GM19035 (cell line): ENCODE measurements at regions not wholly inside any gene's neighbourhood (a gene's known extent, or its start where the extent isn't known, plus 50 kb on each side); places are given as distances from the start of the nearest gene placed in this dataset.
"Not testable (repeated sequence)": the region's sequence is repeated elsewhere in the genome, so short reads cannot be mapped to it uniquely, and the experiment has no call there.

ENCODE experiments used
- ATAC-seq: cut with Tn5 transposase; IDR thresholded peaks from one replicate; pipeline ENCODE4 v1.9.1; 2021; ENCODE audit not compliant: unreplicated experiment

DNA sequence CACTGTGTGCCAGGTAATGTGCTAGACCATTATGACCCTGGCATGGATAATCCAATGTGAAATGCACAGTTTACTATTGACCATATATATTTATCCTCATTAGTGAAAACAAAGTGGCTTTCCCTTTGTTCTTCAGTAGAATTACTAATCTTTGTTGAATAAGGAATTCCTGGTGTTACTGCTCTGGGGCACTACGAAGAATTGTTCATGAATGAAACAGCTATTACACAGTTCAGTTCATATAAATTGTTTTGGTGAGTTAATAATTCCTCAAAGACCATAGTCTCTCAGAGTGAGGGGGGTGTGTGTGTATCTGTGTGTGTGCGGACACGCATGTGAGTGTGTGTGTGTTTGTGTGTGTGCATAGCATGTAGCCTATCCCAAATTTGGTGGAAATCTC, 668.0 kb upstream of the MBL2 start:
- no peak for ATAC-seq

DNA sequence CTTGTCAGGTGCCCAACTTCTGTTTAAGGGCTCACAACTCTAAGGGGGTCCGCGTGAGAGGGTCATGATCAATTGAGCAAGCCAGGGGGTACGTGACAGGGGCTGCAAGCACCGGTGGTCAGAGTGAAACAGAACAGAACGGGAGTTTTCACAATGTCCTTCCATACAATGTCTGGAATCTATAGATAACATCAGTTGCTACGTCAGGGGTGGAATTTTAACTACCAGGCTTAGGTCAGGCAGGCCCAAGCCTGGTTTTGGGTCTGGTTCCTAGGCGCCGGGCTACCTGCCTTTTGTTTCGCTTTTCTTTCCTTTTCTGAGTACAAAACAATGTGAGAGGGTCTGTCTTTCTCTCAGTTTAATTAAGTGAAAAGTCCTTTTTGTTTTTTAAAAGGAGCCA, 666.5 kb upstream of the MBL2 start:
- not testable (repeated sequence) for ATAC-seq

DNA sequence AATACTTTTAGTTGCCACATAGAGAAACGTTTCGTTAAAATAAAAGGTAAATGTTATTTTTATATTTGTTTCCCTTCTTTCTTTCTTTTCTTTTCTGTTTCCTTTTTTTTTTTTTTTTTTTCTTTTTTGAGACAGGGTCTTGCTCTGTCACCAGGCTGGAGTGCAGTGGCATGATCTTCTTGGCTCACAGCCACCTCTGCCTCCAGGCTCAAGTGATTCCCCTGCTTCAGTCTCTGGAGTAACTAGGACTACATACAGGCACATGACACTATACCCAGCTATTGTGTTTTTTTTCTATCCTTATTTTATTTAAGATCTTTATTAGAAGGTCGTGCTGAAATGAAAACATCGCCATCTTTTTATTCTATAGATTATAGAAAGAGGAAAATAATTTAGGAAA, 661.8 kb upstream of the MBL2 start:
- ATAC-seq = no peak

DNA sequence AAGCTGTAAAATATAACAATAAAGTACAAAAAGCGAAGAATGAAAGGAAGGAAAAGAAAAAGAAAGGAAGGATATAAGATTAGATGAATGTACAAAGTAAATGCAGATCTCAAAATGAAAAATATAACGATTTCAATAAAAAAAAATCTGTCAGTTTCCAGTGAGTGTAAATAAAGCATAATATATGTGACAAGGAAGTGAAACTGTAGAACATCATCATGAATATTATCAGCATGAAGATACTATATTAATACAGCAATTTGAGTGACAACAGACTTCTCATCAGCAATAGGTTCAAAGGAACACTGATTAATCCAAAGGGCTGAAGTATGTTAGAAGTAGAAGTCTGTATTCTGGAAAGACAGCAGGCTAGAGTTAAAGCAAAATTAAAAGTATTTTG, 659.5 kb upstream of the MBL2 start:
- no peak for ATAC-seq

DNA sequence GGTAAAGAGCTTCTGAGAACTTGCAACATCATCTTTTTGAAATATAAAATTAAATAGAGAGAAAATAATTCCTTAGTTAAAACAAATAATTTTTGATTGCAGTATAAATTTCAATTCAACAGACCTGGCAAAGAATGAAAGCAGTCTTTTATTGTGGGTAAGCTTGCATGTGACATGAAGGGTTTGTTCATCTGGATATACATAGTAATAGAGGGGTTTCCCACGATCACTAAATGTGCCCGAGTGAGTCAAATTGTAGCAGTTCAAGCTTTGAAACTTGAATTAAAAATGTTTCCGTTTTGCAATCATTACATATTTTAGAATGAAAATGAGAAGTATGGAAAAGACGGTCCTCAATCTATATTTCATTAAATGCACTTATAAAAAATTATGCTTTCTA, 658.4 kb upstream of the MBL2 start:
- ATAC-seq = no peak

DNA sequence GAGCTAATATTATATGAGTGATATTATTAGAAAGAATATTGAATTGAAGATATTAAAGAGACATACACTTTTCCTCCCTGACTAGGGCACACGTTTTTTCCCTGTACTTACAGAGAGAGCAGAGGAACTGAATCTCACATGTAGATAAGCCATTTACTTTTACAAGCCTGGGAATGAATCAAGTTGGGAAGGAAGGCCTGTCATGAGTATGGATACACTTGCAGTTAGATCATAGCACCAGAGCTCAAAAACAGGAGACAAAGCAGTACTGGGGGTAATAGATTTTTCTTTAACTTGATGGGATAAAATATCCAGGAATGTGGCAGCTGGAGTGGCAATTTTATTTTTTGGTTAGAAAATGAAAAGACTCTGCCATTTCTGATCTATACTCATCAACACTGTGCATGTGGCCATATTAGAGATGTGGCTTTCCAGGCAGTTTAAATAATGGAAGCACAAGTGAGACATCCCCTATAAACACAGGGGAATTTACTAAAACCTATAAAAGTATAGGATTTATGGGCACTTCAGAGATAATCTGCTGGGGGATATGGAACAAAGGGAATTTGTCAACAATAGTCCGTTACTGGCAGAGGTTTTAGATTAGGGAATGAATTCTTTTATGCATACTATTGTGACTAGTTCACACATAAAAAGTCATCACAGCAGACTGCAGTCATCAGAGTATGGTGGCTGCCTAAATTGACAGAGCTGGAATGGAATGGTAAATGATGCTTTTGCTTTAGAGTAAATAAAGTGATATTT, 657.7 kb upstream of the MBL2 start:
- no peak for ATAC-seq

DNA sequence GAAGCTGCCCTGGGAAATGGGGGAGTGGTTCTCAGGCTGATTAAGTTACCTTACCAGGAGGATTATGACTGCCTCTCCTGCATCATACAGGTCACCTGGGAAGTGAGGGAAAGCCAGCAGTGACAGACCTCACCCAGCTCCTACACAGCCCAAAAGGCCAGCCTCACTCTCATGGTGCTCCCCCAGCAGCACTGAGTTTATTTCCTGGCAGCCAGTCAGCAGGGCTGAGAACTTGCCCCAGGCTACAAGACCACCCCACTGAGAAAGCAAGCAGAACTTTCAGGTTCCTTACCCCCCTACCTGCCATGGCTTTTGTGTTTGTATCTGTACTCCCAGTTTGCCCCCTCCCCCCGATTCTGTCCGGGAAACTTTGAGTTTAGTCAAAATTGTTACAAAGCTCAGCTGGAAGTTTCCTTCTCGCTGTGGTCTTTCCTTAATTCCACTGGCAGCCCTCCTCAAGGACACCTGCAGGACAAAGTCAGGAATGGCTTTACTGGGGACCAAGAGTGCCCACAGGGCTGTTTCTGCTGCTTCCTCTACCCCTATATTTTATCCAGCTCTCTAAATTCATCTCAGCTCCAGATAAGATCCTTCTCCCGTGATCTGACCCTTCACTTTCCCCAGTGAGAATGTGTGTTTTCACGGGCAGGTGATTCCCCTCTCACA, 649.8 kb upstream of the MBL2 start:
- ATAC-seq = no peak

DNA sequence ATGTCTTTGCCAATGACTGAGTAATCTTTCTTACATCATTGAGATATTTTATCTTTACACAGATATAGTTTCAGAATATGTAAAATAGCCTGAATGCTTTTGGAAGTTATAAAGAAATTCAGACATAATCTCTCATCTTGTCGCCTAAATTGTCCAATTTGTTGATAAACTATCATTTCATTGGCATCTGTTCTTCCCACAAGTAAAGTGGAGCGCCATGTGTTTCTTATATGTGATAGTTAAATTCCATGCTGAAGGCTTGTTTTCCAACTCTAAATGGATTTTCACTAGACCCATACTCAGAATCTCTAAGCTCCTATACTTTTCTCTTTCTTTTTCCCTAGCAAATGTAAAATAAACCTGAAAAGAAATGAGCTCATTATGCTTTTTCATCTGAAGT, 640.1 kb upstream of the MBL2 start:
- no peak for ATAC-seq

DNA sequence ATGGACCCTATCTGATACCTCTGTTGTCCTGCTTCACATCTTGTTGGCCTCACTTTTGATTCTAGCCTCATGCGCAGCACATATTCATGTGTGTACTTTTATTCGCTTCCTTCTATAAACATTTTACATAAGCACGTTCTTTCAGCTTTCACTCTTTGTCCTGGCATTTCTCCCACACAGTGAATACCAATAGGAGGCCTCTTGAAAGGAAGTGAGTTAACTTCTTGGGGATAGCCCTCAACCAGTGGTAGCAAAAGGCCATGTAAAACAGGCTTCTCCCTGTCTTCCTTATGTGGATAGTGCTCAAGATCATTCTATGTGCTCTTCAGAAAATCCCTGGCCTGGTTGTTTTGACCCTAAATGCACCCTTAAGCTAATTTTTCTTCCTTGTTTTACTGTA, 633.9 kb upstream of the MBL2 start:
- ATAC-seq = no peak

DNA sequence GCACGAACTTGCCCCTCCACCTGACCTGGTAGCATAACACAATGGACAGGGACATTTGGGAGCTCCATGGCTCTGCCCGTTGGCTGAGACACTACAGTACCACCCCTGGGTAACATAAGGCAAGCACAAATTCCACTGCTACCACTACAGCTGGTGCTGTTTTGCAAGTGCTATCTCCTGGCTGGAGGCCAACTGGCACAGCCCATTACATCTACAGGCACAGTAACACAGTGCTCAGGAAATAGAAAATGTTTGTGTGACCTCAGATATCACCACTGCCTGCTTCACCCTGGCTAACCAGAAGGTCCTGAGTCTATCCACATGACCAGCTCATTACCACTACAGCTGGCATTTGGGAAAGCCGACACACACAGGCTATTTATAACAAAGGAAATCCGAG, 631.1 kb upstream of the MBL2 start:
- no peak for ATAC-seq

DNA sequence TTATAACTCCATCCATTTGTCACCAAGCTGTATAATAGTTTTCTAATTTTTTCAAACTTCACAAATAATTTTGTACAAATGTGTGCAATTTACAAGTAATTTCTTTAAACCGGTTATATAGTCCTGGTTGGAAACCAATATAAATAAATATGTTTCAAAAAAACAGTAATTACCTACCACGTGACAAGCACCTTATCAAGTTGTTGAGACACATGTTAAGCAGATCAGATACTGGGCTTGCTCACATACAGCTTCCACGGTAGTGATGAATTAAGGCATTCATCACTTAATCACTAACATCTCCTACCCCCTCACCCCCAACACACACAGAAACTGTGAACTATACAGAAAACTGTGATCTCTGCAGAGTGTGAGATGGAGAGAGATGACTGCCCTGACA, 630.0 kb upstream of the MBL2 start:
- ATAC-seq = no peak

DNA sequence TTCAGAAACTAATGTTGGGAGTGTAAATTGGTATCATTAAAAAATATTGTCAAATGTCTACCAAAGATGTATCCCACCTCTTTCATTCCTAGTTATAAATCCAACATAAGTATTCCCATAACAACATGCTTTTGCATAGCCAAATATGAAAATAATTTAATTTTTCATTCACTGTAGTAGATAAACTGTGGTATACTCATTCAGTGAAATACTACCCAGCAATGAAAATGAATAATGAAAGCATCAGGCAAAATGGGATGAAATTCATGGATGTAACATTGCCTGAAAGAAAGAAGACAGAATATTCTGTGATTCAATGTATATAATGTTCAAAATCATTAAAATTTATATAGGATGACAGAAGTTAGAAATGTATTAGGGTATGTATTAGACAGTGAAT, 629.0 kb upstream of the MBL2 start:
- ATAC-seq = no peak

DNA sequence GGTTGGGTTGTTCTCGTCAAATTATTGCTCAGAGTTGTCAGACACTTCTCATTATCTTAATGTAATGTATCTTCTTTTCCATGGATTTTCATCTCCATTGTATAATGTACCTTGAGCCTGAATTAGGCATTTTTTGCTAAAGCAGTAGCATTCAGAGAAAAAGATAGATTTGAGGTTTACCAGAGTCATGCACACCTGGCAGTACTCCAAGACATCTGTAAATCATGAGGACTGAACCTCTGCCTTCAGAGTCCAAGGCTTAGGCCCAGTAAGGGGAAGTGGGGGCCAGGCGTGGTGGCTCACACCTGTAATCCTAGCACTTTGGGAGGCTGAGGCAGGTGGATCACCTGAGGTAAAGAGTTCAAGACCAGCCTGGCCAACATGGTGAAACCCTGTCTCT, 624.3 kb upstream of the MBL2 start:
- no peak for ATAC-seq

DNA sequence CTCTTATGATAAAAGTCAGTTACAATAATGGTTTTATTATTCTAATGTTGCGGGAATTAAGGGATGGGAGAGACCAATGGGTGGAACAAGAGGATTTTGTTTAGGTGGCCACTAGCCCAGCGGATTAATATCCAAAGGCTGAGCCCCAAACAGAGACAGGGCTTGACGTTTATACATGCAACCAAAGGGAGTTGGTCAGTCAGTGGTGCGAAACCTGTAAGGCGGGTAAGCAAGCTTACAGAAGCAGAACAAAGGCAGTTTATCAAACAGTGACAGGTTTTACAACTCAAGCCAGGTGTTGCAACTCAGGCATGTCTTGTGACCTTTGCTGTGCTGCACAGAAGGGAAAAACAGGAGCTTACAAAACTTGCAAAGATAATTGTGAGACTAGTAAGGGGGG, 622.9 kb upstream of the MBL2 start:
- no peak for ATAC-seq

DNA sequence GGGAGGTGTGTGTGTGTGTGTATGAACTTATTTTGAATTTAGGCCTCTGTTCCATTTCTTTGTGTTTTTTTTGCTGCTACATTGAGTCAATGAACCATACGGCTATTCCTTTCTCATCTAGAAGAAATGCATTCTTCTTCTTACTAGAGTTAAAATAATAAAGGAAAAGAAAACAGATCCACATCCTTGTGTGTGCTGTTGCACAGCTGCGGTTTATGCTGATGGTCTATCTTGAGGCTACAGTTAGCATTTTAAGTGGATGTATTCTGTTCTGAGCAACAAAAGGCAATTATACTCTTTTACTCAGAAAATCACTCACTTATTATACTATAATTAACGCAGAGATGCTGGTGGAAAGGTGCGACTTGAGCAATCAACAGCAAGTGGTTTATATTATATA, 615.0 kb upstream of the MBL2 start:
- ATAC-seq = no peak

DNA sequence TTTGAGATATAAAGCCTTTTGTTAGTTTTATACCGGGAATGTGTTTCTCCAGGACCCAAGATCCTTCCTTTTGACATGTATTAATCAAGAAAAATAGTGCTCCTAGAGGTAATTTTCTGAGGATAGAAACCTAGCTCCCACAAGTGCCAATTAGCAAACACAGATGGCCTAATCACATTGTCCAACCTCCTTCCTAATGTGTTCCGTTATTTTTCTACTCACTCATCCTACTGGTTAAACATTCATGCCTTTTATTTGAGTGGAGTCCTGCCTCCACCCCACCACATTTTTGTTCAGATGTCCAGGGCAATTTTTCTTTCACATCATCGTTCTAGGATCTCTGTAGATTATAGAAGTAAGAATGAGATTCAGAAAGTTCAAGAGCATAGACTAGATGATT, 610.0 kb upstream of the MBL2 start:
- ATAC-seq = no peak

DNA sequence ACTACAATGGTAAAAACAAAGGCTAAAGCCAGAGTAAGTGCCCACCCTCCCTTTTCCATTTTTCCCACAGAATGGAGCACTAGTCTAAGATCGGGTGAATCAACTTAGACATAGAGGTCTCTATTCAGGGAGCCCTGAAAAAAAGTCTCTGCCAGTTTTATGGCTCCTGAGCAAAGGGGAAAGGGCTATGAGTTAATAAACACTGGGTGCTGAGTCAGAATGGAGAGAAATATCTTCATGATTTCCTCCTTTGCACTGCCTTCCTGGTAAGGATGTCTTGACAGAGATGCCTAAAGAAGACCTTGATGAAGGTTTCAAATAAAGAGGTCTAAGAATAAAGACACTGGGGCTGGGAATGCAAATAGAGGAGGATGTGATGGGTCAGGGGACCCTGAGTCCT, 607.4 kb upstream of the MBL2 start:
- ATAC-seq = no peak

DNA sequence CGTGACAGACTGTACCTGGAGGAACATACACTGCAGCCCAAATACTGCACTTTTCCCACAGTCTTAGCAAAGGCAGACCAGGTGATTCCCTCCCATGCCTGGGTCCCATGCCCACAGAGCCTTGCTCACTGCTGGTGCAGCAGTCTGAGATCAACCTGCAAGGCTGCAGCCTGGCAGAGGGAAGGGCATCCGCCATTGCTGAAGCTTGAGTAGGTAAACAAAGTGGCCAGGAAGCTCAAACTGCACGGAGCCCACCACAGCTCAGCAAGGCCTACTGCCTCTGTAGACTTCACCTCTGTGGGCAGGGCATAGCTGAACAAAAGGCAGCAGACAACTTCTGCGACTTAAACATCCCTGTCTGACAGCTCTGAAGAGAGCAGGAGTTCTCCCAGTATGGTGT, 597.8 kb upstream of the MBL2 start:
- ATAC-seq = no peak

DNA sequence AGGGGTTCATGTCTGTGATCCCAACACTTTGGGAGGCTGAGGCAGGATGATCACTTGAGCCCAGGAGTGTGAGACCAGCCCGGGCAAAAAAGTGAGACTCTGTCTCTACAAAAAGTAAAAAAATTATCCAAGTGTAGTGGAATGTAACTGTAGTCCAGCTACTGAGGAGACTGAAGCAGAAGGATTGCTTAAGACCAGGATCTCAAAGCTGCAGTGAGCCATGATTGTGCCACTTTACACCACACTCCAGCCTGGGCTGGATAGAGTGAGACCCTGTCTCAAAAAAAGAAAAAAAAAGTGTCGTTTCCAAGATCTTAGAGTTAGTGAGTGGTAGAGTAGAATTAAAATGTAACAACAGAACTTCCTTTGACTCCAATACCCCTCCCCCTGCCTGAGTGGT, 589.4 kb upstream of the MBL2 start:
- ATAC-seq = no peak

DNA sequence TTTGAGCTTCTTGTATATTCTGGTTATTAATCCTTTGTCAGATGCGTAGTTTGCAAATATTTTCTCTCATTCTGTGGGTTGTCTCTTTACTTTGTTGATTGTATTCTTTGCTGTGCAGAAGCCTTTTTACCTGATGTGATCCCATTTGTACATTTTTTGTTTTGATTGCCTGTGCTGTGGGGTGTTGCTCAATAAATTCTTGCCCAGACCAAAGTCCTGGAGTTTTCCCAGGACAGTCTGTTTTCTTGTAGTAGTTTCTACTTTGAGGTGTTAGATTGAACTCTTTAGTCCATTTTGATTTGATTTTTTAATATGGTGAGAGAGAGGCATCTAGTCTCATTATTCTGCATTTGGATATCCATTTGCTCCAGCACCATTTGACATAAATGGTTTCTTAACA, 588.7 kb upstream of the MBL2 start:
- no peak for ATAC-seq

DNA sequence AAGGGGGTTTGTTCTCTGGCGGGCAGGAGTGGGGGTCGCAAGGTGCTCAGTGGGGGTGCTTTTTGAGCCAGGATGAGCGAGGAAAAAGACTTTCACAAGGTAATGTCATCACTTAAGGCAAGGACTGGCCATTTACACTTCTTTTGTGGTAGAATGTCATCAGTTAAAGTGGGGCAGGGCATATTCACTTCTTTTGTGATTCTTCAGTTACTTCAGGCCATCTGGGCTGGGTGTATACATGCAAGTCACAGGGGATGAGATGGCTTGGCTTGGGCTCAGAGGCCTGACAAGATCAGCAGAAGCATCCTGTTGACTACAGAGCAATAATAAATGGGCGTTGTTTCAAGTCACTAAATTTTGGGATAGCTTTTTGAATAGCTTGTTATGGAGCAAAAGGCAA, 586.4 kb upstream of the MBL2 start:
- not testable (repeated sequence) for ATAC-seq

DNA sequence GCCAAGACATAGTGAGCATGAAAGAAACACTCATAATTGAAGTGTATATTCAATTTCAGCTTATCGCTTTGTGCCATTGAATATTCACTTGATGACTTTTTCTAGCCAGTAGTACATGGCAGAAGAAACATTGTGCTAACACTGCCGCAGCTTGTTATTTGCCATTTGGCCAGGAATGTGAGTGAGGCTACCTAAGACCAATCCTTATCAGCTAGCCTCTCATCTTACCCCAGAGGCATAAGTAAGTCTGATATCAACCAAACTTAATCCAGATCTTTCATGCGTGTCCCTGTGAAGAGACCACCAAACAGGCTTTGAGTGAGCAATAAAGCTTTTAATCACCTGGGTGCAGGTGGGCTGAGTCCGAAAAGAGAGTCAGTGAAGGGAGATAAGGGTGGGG, 586.0 kb upstream of the MBL2 start:
- no peak for ATAC-seq

DNA sequence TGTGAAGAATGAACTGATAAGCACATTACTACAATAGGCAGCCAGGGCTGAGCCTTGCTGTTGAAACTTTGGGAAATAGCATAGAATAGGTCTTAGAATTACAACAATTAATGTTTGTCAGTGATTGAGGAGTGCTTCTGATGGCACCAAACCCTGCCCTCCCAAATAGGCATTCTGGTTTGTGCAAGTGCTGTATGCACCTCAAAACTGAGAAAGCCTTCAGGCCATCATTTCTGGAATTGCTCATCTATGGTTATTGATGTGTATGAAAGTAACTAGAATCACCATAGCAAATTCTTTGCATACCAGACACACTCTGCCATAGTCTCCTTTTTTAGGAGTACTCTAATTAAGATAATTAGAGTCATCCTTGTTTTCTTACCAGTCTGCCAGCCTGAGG, 585.0 kb upstream of the MBL2 start:
- no peak for ATAC-seq
